SK-N-SH treated with all-trans-retinoic acid at 6 μM for 48 hours (cell line): ENCODE measurements at regions not wholly inside any gene's neighbourhood (a gene's known extent, or its start where the extent isn't known, plus 50 kb on each side); places are given as distances from the start of the nearest gene placed in this dataset.

Experiments
- ATAC-seq: fragments of 200-7000 bp; cut with Tn5 transposase; 3 replicates; pipeline ENCODE4 v1.9.1; 2020; ENCODE audit warnings: mild to moderate bottlenecking, moderate library complexity
- ARNTL ChIP-seq: fragments of 450-650 bp; formaldehyde crosslinking; IDR thresholded peaks from 2 replicates; pipeline ENCODE4 v1.5.0; 2020; ENCODE audit warnings: low read depth, mild to moderate bottlenecking, moderate library complexity, borderline replicate concordance
- BACH2 ChIP-seq: fragments of 250-450 bp; sonication (Bioruptor Pico); IDR thresholded peaks from 2 replicates; pipeline ENCODE4 v1.9.0; 2021; ENCODE audit warnings: mild to moderate bottlenecking, borderline replicate concordance
- CSDC2 ChIP-seq: fragments of 250-450 bp; sonication (Bioruptor Pico); IDR thresholded peaks from 2 replicates; pipeline ENCODE4 v1.5.0; 2020; ENCODE audit warnings: mild to moderate bottlenecking, moderate library complexity
- CSRNP3 ChIP-seq: fragments of 250-450 bp; sonication (Bioruptor Pico); IDR thresholded peaks from 2 replicates; pipeline ENCODE4 v1.5.1; 2021; ENCODE audit warnings: mild to moderate bottlenecking, moderate library complexity
- ESRRG ChIP-seq: fragments of 250-450 bp; sonication (Bioruptor Pico); IDR thresholded peaks from 2 replicates; pipeline ENCODE4 v1.6.1; 2021; ENCODE audit warnings: mild to moderate bottlenecking
- ISL1 ChIP-seq: fragments of 250-450 bp; sonication (Bioruptor Pico); IDR thresholded peaks from 2 replicates; pipeline ENCODE4 v2.1.2; 2022; ENCODE audit warnings: mild to moderate bottlenecking, moderate library complexity
- OSR1 ChIP-seq: fragments of 250-450 bp; sonication (Bioruptor Pico); IDR thresholded peaks from 2 replicates; pipeline ENCODE4 v1.8.0; 2022; ENCODE audit warnings: moderate library complexity, mild to moderate bottlenecking, inconsistent platforms
- PATZ1 ChIP-seq: fragments of 250-450 bp; sonication (Bioruptor Pico); IDR thresholded peaks from 2 replicates; pipeline ENCODE4 v1.8.0; 2020; ENCODE audit warnings: mild to moderate bottlenecking, moderate library complexity, borderline replicate concordance
- PPARA ChIP-seq: fragments of 250-450 bp; sonication (Bioruptor Pico); IDR thresholded peaks from 2 replicates; pipeline ENCODE4 v1.5.0; 2020; ENCODE audit warnings: mild to moderate bottlenecking, borderline replicate concordance
- RARB ChIP-seq: fragments of 250-450 bp; sonication (Bioruptor Pico); IDR thresholded peaks from 2 replicates; pipeline ENCODE4 v1.8.0; 2021; ENCODE audit warnings: mild to moderate bottlenecking, moderate library complexity
- SNAI2 ChIP-seq: fragments of 250-450 bp; sonication (Bioruptor Pico); IDR thresholded peaks from 2 replicates; pipeline ENCODE4 v1.5.0; 2020; ENCODE audit warnings: mild to moderate bottlenecking, moderate library complexity
- TCF4 ChIP-seq: fragments of 250-450 bp; sonication (Bioruptor Pico); IDR thresholded peaks from 2 replicates; pipeline ENCODE4 v1.8.0; 2021; ENCODE audit warnings: mild to moderate bottlenecking, moderate library complexity, borderline replicate concordance
- TOX ChIP-seq: fragments of 250-450 bp; sonication (Bioruptor Pico); IDR thresholded peaks from 2 replicates; pipeline ENCODE4 v1.8.0; 2021; ENCODE audit warnings: mild to moderate bottlenecking, moderate library complexity, borderline replicate concordance
- TSHZ2 ChIP-seq: fragments of 250-450 bp; sonication (Bioruptor Pico); IDR thresholded peaks from 2 replicates; pipeline ENCODE4 v1.5.0; 2020; ENCODE audit warnings: mild to moderate bottlenecking, moderate library complexity
- ZC3H10 ChIP-seq: fragments of 250-450 bp; sonication (Bioruptor Pico); IDR thresholded peaks from 2 replicates; pipeline ENCODE4 v1.5.1; 2021; ENCODE audit warnings: mild to moderate bottlenecking, moderate library complexity
- ZFP3 ChIP-seq: fragments of 250-450 bp; sonication (Bioruptor Pico); IDR thresholded peaks from 2 replicates; pipeline ENCODE4 v1.5.0; 2020; ENCODE audit warnings: mild to moderate bottlenecking, moderate library complexity
- ZFP30 ChIP-seq: fragments of 450-650 bp; formaldehyde crosslinking; IDR thresholded peaks from 2 replicates; pipeline ENCODE4 v1.5.0; 2022; ENCODE audit warnings: mild to moderate bottlenecking, moderate library complexity
- ZNF565 ChIP-seq: fragments of 450-650 bp; formaldehyde crosslinking; conservative IDR thresholded peaks from 2 replicates; pipeline ENCODE4 v1.5.0; 2020; ENCODE audit warnings: low read depth, mild to moderate bottlenecking, moderate library complexity
- ZNF70 ChIP-seq: fragments of 450-650 bp; formaldehyde crosslinking; IDR thresholded peaks from 2 replicates; pipeline ENCODE4 v1.5.0; 2020; ENCODE audit warnings: mild to moderate bottlenecking, moderate library complexity
- ZNF8 ChIP-seq: fragments of 450-650 bp; formaldehyde crosslinking; IDR thresholded peaks from 2 replicates; pipeline ENCODE4 v1.5.0; 2020; ENCODE audit warnings: mild to moderate bottlenecking, moderate library complexity
- TF ChIP-seq, protein P1 (sequence below): fragments of 250-450 bp; sonication (Bioruptor Pico); IDR thresholded peaks from 2 replicates; pipeline ENCODE4 v1.8.0; 2021; ENCODE audit warnings: low read depth, mild to moderate bottlenecking, moderate library complexity, borderline replicate concordance

- TF ChIP-seq, protein P1, sequence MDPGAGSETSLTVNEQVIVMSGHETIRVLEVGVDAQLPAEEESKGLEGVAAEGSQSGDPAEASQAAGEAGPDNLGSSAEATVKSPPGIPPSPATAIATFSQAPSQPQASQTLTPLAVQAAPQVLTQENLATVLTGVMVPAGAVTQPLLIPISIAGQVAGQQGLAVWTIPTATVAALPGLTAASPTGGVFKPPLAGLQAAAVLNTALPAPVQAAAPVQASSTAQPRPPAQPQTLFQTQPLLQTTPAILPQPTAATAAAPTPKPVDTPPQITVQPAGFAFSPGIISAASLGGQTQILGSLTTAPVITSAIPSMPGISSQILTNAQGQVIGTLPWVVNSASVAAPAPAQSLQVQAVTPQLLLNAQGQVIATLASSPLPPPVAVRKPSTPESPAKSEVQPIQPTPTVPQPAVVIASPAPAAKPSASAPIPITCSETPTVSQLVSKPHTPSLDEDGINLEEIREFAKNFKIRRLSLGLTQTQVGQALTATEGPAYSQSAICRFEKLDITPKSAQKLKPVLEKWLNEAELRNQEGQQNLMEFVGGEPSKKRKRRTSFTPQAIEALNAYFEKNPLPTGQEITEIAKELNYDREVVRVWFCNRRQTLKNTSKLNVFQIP, result no peak
- TF ChIP-seq ZNF70 (no peak), OSR1 (CRISPR knock-in tag) (no peak), ZFP3 (no peak)
Measured at GRCh38 chr6:23367311-23367710, 758.7 kb upstream of the NRSN1 start (continued).

- ATAC-seq, result no peak
- TF ChIP-seq ARNTL (CRISPR knock-in tag), result no peak
- TF ChIP-seq ZNF8, result no peak
- no peak for TF ChIP-seq ISL1 (CRISPR knock-in tag)
- TF ChIP-seq TOX (CRISPR knock-in tag), result no peak
- no peak for TF ChIP-seq ZFP3
- TF ChIP-seq ZNF70, result no peak
- no peak for TF ChIP-seq CSDC2 (CRISPR knock-in tag)
- TF ChIP-seq, protein P1, result no peak
- no peak for TF ChIP-seq ZFP30 (CRISPR knock-in tag)
- TF ChIP-seq SNAI2 (CRISPR knock-in tag), result no peak
- TF ChIP-seq TCF4, result no peak
- TF ChIP-seq PATZ1 (CRISPR knock-in tag), result no peak
- no peak for TF ChIP-seq ESRRG
- no peak for TF ChIP-seq ZNF565
- no peak for TF ChIP-seq RARB (CRISPR knock-in tag)
- TF ChIP-seq ZC3H10 (CRISPR knock-in tag), result no peak
- no peak for TF ChIP-seq CSRNP3 (CRISPR knock-in tag)
- TF ChIP-seq TSHZ2, result no peak
Measured at GRCh38 chr6:23368557-23368956, 757.5 kb upstream of the NRSN1 start.

- no peak for ATAC-seq
Measured at GRCh38 chr6:23370051-23370450, 756.0 kb upstream of the NRSN1 start.

More at GRCh38 chr6:23370051-23370450, 756.0 kb upstream of the NRSN1 start:
- TF ChIP-seq ZNF8 (no peak), TOX (CRISPR knock-in tag) (no peak), SNAI2 (CRISPR knock-in tag) (no peak), OSR1 (CRISPR knock-in tag) (no peak), ZNF70 (no peak), CSRNP3 (CRISPR knock-in tag) (no peak), ISL1 (CRISPR knock-in tag) (no peak), TSHZ2 (no peak), ZNF565 (no peak), BACH2 (CRISPR knock-in tag) (no peak), TCF4 (no peak), ZC3H10 (CRISPR knock-in tag) (no peak), PPARA (CRISPR knock-in tag) (no peak)
- TF ChIP-seq, protein P1, result no peak
